Adrenal gland (tissue), 5 donors: ENCODE measurements at regions not wholly inside any gene's neighbourhood (a gene's known extent, or its start where the extent isn't known, plus 50 kb on each side); places are given as distances from the start of the nearest gene placed in this dataset.

Experiments
- POLR2A ChIP-seq, 2 donors: fragments of 450-650 bp; IDR thresholded peaks; one replicate each; pipeline ENCODE4 v1.6.1; 2017; ENCODE audit warnings: antibody characterized with exemption in 2 of 2, mild to moderate bottlenecking in 2 of 2, moderate library complexity in 1 of 2
- TF ChIP-seq, protein P1 (sequence below), 6 experiments: fragments of 450-650 bp in 4 of 6; fragments of 200-600 bp in 2 of 6; sonication (generic) in 1 of 6; IDR thresholded peaks; 1 replicate in 5 of 6; 2 replicates in 1 of 6; pipeline versions ENCODE4 v1.5.1 to v1.8.0; 2016 to 2021; ENCODE audit warnings: antibody characterized with exemption in 6 of 6, mild to moderate bottlenecking in 2 of 6, moderate library complexity in 1 of 6
- donor health status: DM: no; HTN: no; CAD: no.

DNA sequence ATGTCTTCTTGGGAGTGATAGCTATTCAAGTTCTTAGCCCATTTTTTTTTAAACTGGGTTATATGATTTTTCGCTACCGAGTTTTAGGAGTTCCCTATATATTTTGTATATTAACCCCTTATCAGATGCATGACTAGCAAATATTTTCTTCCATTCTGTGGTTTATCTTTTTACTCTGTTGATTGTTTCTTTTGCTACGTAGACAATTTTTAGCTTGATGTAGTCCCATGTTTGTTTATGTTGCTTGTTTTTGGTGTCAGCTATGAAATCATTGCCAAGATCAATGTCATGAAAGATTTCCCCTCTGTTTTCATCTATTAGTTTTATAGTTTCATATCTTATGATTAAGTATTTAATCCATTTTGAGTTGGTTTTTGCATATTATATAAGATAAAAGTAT is 480.5 kb downstream of the CDH11 start:
- TF ChIP-seq, protein P1, sequence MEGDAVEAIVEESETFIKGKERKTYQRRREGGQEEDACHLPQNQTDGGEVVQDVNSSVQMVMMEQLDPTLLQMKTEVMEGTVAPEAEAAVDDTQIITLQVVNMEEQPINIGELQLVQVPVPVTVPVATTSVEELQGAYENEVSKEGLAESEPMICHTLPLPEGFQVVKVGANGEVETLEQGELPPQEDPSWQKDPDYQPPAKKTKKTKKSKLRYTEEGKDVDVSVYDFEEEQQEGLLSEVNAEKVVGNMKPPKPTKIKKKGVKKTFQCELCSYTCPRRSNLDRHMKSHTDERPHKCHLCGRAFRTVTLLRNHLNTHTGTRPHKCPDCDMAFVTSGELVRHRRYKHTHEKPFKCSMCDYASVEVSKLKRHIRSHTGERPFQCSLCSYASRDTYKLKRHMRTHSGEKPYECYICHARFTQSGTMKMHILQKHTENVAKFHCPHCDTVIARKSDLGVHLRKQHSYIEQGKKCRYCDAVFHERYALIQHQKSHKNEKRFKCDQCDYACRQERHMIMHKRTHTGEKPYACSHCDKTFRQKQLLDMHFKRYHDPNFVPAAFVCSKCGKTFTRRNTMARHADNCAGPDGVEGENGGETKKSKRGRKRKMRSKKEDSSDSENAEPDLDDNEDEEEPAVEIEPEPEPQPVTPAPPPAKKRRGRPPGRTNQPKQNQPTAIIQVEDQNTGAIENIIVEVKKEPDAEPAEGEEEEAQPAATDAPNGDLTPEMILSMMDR (IDR thresholded peaks at IDR 0.05), result no peak
- no peak for TF ChIP-seq POLR2A (IDR thresholded peaks at IDR 0.05)
